Fibroblast of mammary gland (primary cell): ENCODE measurements at regions not wholly inside any gene's neighbourhood (a gene's known extent, or its start where the extent isn't known, plus 50 kb on each side); places are given as distances from the start of the nearest gene placed in this dataset.
"Not testable (repeated sequence)": the region's sequence is repeated elsewhere in the genome, so short reads cannot be mapped to it uniquely, and the experiment has no call there.

Experiments
- DNase-seq: peaks from one replicate; pipeline ENCODE4 v3.0.0-alpha.2; 2010; ENCODE audit warnings: low read depth
- H3K4me3 ChIP-seq: 2 replicates; pipeline ENCODE4 v1.5.1; 2011; ENCODE audit warnings: low read depth, mild to moderate bottlenecking, low read length, moderate library complexity; ENCODE audit not compliant: control insufficient read depth
- TF ChIP-seq, protein P1 (sequence below): conservative IDR thresholded peaks from 2 replicates; pipeline ENCODE4 v1.5.1; 2011; ENCODE audit warnings: low read depth, low read length, inconsistent platforms; ENCODE audit not compliant: control insufficient read depth, insufficient read depth

DNA sequence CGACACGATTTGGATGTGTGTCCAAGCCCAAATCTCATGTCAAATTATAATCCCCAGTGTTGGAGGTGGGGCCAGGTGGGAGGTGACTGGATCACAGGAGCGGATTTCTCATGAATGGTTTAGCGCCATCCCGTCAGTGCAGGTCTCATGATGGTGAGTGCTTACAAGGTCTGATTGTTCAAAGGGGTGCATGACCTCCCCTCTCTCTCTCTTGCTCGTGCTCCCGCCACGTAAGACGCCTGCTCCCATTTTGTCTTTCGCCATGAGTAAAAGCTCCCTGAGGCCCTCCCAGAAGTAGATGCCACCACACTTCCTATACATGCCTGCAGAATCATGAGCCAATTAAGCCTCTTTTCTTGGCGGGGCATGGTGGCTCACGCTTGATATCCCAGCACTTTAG lies 71.5 kb upstream of the NANOS1 start:
- DNase-seq: no peak
- no peak overlapping the region for H3K4me3 ChIP-seq
- TF ChIP-seq, protein P1, sequence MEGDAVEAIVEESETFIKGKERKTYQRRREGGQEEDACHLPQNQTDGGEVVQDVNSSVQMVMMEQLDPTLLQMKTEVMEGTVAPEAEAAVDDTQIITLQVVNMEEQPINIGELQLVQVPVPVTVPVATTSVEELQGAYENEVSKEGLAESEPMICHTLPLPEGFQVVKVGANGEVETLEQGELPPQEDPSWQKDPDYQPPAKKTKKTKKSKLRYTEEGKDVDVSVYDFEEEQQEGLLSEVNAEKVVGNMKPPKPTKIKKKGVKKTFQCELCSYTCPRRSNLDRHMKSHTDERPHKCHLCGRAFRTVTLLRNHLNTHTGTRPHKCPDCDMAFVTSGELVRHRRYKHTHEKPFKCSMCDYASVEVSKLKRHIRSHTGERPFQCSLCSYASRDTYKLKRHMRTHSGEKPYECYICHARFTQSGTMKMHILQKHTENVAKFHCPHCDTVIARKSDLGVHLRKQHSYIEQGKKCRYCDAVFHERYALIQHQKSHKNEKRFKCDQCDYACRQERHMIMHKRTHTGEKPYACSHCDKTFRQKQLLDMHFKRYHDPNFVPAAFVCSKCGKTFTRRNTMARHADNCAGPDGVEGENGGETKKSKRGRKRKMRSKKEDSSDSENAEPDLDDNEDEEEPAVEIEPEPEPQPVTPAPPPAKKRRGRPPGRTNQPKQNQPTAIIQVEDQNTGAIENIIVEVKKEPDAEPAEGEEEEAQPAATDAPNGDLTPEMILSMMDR: no peak

DNA sequence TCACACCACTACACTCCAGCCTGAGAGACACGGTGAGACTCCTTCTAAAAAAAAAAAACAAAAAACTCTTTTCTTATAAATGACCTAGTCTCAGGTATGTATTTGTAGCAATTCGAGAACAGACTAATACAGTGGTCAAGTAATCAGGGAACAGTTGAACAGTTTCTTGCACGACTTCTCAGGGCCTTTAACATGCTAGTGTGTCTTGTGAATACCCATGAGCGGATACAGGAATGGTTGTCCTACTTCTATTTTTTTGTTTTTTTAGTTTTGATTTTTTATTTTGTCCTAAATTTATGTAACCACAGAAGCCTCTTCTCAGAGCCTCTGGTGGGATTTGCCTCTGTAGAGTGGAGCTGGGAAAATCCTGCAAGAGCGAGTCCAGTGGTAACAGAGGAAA lies 71.0 kb upstream of the NANOS1 start:
- TF ChIP-seq, protein P1: no peak
- no peak for DNase-seq

DNA sequence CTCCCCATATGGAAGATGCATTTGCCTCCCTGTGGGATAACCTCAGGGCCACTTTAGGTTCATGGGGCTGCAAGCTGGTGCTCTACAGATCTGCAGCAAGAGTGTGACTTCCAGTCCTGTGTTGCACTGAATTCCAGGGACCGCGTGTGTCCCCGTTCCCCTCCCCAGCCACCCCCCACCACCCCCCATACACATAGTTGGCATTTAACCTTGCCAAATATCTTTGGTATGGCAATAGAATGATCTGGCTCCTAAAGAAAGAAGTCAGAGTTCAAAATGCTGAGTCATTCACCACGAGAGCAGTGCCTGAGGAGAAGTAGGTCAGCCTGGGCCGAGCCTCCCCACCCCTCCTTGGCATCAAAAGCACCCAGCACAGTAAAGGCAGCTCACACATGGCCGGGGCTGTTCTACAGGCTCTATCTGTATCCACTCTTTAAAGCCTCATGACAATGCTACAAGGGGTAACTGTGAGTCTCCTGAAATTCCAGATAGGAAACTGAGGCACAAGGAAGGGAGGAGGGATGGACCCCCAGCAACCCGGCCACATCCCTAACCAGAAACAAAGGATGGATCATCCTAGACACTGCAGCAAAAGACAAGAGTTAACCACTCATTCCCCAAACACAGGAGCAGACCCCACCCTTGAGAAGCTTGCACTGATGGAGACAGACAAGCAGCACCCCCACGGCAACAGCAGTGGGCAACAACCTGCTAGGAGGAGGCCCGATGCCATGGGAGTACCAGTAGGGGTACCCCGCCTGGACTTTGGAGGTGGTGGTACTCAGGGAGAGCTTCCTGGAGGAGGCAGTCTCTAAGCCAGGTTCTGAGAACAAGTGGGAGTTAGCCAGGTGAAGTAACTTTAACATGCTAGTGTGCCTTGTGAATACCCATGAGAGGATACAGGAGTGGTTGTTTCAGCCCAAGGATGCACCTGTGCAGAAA lies 70.3 kb upstream of the NANOS1 start:
- TF ChIP-seq, protein P1: no peak
- no peak overlapping the region for H3K4me3 ChIP-seq
- peak; percentile 78 for DNase-seq

More for the DNA sequence above, 71.0 kb upstream of the NANOS1 start:
- H3K4me3 ChIP-seq: no peak overlapping the region

DNA sequence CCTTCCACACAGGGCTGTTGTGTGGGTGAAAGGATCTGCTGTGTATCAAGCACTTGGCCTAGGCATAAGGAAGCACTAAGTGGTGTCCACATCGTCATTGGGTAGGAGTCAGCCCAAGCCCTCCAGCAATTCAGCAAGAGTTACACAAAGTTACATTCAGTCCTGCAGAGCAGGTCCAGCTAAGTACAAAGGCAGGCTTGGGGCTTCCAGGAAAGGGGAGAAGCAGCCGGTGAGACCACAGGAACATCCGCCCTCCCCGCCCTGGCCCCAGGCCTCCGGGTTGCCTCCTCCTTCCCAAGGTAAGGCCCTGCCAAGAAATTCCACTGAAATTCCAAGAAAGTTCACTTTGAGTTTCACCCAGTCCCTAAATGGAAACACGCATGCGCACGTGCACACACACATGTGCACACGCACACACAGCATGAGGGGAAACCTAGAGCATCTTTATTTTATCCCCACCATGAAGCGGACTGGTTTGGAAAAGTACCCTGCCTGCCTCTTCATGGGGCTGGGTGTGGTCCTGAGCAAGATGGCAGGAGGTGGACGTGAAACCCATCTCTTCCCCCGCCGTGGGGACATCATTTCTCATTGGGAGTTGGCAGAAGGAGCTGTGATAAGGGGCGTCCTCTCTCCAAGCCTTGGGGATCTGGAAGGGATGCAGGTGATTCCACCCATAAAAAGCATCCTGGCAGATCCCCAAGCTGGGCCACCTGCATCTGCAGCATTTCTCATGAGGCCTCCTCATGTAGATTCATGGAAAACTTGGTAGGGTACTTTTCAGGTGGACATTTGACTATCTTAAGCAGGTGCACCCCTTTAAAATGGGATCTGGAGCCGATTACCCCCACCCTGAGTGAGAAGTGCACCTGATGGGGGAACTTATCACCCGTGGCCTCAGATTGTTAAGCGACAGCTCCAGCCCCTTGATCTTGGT lies 69.1 kb upstream of the NANOS1 start:
- H3K4me3 ChIP-seq: no peak overlapping the region
- DNase-seq: peak; percentile 24
- TF ChIP-seq, protein P1: no peak

DNA sequence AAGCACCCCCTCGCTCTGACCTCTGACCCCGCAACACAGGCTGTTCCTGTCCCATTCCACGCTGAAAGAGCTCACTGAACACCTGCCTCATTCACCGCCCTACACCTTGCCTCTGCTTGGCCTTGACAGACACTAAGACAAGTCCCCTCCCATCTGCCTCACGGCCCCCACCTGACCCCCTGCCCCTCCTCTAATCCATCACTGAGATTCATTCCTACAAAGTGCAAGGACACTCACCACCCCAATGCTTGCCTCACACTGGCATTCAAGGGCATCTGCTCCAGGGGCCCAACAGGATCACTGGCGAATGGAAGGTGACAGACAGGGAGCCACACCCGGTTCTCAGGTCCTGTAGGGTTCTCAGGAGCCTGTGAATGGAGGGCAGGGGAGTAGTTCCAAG lies 68.1 kb upstream of the NANOS1 start:
- H3K4me3 ChIP-seq: no peak overlapping the region
- TF ChIP-seq, protein P1: no peak
- no peak for DNase-seq

DNA sequence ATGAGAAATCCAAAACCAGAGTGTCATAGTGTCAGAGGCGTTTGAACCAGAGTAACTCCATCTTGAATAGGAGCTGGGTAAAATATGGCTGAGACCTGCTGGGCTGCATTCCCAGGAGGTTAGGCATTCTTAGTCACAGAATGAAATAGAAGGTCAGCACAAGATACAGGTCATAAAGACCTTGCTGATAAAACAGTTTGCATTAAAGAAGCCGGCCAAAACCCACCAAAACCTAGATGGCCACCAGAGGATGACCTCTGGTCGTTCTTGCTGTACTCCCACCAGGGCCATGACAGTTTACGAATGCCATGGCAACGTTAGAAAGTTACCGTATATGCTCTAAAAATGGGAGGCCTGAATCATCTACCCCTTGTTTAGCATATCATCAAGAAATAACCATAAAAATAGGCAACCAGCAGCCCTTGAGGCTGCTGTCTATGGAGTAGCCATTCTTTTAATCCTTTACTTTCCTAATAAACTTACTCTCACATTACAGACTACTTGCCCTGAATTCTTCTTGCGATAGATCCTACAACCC lies 67.1 kb upstream of the NANOS1 start:
- not testable (repeated sequence) for H3K4me3 ChIP-seq, DNase-seq
